Suppressor macrophage (primary cell): ENCODE measurements at regions not wholly inside any gene's neighbourhood (a gene's known extent, or its start where the extent isn't known, plus 50 kb on each side); places are given as distances from the start of the nearest gene placed in this dataset.

ENCODE experiments used
- DNase-seq, 4 experiments: peaks; one replicate each; pipeline ENCODE4 v3.0.0-alpha.2; 2020 to 2022

- no peak for DNase-seq
Observed at GRCh38 chr13:33891196-33891742, 73.3 kb downstream of the RFC3 start.

DNA sequence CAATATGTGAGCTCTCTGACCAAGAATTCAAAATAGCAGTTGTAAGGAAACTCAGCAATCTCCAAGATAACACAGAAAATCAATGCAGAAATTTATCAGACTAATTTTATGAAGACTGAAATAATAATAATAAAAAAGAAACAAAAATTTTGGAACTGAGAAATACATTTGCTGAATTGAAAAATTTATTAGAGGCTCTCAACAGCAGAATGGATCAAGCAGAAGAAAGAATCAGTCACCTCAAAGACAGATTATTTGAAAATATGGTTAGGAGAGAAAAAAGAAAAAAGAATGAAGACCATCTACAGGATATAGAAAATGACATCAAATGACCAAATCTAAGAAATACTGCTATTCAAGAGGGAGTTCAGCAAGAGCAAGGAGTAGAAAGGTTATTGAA lies 75.6 kb downstream of the RFC3 start:
- DNase-seq, result no peak

GRCh38 chr13:33904431-33904830 lies 86.5 kb downstream of the RFC3 start:
- no peak for DNase-seq

DNA sequence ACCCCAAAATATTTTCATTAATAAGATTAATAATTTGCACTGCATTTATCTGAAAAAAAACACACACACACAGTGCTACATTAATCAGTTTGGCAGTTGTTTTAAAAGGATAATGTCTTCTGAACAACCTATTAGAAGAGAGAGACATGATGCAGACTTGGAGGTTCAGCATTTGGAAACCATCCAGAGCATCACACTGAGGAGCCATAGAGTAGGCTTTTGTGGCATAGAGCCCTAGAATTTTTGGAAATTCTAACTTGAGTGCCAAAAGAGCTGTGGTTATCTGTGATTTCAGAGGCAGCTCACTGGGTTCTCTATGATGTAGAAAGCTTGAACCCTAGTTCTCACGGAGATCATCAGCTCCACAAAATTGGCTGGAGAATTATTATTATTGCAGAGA lies 90.2 kb downstream of the RFC3 start:
- no peak for DNase-seq

- no peak for DNase-seq
Observed at GRCh38 chr13:33910255-33910654, 92.3 kb downstream of the RFC3 start.

GRCh38 chr13:33911521-33911920 lies 93.6 kb downstream of the RFC3 start:
- no peak for DNase-seq

DNA sequence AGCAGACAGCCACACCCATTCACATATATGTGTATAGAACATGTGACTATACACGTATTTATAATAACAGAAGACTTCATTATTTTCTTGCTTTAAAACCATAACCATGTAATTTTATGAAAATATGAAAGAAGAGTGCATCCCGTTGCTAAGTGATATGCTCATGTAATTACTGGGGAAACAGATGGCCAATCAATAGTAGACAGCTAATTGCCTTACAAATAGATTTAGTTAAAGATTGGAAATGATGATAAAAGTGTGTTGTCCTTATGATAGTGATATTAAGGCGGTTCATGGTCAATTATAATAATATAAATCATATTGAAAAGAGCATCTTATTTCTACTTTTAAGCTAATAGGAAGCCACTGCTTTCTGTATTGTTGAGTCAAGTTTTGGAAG lies 95.9 kb downstream of the RFC3 start:
- DNase-seq, result no peak

DNA sequence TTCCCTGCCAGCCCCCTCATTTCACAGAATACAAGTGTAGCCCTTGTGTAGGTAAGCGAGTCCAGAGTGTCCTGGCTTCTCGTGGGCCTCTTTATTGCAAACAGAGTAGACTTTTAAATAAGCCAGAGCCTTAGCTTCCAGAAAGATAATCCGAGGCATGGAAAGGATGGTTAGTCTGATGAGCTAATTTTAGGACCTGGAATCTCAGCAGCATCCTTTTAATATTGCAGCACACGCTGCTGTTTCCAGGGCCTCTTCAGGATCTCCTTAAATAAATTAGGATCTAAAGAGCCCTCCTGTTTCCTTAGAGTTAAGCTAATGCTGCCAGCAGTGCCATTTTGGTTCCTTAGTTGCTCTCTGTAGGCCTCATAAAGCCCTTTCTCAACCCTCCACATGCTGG lies 99.2 kb downstream of the RFC3 start:
- no peak for DNase-seq

DNA sequence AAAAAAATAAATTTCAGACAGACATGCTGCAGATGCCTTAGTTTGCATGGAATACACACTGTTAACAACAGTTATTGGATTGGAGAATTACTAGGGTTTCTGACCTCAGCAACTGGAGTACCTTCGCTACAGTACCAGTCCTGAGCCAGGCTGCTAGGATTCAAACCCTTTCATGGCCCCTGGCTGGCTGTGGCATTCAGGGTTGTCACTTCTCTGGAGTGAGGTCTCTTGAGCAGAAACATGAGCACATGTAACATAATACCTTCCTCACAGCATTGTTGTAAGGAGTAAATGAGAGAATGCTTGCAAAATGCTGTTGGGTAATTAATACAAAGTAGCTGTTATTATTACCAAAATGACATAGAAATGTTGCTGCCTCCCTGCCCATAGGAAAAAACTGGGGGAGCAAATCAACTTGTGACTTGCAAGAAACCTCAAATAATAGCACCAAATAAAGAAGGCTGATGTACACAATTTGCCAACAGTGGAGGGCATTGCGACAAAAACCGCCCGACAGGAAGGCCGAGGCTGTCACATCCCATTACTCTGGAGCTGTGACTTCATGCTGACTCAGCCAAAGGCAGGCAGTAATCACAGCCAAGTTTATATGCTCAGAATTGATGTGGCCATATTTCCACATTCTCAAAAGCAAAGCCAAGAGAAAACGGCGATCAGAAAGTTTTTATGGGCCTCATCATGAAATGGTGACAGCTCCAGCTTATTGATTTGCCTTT lies 100.4 kb downstream of the RFC3 start:
- DNase-seq, result peak; percentile 50 to 80 (median 77)

DNA sequence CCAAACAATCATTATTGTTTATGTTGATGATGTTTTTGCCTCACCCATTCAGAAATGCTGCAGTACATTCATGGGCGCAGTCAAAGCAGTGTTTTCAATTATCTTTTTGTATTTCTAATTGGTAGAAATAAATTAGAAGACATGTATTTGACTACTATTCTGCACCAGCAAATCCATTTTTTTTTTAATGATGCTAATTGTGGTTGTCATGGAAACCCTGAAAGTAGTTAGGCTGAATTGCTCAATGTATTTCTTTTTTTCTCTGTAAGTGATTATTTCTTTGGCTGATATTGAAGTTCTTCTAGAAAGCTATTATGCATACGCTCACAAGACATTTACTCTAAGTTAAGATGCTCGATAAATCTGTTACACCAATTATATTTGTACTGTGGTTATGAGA lies 101.2 kb downstream of the RFC3 start:
- DNase-seq, result no peak

DNA sequence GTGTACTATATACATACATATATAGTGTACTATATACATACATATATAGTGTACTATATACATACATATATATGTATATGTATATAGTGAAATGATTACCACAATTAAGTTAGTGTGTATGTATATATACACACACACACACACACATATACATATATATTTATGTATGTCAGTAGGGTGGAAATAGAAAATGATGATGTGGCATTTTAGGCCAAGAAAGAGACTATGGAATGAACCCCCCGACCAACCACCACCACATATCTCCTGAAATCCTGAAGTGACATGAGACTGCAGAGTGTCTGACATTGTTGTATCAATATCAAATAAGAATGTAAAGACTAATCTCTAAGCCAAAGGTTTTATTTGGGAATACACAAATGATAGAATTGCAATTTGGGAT lies 107.6 kb downstream of the RFC3 start:
- DNase-seq, result no peak

DNA sequence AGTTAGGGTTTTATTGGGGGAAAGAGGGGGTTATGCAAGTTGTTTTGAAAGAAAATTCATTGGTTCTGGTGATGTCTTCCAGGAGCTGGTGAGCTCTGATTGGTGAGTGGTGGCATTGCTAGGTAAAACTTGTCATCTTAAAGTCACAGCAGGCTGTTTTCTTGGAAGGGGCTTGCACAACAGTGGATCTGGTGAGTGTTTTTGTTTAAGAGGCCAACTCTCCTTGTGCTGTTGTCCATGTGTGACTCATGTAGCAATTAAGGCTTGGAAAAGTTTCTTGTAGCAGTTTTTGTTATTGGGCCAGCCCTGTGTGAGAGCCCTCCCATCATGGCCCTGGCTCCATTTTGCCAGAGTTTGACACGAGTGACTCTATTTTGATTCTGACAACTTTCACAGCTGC lies 109.4 kb downstream of the RFC3 start:
- no peak for DNase-seq

- peak; percentile 19 to 51 (median 43) for DNase-seq
Observed at GRCh38 chr13:33931397-33932311, 113.7 kb downstream of the RFC3 start.

DNA sequence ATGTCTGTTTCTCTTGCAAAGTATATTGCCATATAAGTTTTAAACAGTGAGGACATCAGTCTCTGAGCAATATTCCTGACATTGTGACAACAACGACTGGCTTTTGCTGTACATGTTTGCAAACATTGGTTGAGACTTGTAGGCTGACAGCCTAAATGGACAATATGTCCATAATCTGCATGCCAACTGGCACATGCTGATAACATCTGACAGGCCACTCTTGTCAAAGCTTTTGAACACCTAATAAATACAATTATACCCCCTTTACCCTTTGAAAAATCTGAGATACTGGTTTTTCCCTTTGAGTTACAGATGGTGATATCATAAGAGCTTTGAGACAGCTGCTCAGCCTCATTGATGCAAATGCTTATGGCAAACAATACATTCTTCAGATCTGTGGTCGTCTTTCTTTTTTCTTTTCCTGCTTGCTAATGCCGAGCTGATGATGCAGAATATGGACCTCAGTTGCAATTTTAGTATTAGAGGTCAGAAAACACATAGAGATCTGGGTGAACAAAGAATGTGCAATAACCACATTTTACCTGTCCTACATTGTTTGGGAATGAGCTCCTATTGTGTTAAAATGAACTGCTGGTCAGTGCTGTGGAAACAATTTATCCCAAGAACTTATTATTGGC lies 114.9 kb downstream of the RFC3 start:
- no peak for DNase-seq

DNA sequence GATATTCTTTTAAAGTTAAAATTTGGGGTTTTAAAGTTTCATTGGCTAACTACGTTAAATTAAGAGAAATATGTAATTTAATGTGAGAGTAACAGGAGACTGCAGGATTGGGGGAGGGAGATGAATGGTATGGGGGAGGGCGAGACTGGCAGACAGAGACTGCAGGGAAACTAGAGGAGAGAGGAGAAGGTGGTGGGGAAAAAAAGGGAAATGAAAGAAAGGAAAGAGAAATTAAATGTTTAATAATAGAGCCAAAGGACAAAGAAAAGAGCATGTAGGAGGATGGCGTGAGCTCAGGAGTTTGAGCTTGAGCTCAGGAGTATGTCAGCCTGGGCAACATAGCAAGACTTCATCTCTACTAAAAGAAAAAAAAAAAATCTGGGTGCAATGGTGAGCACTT lies 115.9 kb downstream of the RFC3 start:
- DNase-seq, result no peak

DNA sequence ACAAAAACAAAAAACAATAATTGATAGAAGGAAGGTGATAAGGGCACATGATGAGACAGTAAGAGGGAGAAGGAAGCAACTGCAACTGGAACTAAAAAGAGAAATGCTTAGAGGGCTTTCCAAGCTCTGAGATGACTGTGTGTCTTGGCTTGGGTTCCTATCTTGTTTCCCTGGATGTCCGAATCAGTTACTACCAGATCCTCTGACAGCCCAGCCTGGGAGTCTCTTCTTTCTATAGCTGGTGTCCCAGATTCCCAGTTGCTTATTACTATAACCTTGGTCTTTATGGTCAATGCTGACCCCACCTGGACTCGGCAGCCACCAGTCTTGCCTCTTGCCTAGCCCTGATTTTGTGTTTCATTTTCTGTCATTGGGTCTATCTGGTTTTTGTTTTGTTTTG lies 116.4 kb downstream of the RFC3 start:
- DNase-seq, result no peak

DNA sequence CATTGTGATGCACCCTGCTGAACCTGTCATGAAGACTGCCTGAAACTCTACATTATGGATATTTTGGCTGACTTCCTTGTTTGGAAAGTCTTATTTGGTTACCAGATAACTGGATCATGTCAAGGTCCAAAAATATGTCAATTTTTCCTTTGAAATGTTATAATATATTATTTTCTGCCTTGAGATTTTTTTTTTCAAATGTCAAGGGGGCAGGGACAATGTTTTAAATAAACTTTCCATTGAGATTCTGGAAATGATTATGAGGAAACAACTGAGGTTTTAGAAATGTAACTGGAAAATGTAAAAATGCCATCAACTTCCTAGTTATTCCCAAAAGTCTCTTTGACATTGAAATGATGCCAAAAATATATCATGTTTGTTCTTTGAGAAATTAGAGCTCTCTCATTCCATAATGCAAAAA lies 117.0 kb downstream of the RFC3 start:
- DNase-seq, result no peak

- DNase-seq, result no peak
Observed at GRCh38 chr13:33935969-33936368, 118.0 kb downstream of the RFC3 start.

DNA sequence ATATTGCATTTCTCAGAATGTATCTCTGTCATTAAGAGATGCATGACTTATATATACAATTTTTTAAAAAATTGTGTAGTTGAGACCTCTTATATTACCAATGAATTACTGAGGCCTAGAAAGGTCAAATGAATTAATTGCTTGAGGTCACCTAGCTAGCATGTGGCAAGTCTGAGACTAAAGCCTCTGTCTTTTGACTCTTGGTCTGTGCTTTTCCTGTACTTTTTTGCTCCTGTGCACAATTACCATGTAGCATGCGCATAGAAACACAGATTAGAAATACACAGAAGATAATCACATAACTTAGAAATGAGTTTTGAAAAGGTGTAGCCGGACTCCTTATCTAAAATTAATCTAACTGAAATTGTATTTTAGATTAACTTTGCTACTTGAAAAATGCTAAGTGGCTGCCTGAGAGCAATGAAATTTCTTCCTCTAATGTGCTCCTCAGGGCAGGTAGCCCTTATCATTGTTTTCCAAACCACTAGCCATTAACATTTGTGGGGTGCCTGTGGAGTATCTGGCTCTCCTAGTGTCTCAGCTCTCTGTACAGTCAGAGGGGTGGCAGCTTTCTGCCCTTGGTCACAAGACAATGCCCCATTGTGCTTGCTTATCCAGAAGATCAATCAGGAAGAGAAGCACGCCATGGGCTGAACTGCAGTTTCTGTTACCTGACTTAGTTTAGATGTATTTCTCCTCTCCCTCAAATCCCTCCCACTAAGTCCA lies 119.6 kb downstream of the RFC3 start:
- no peak for DNase-seq

DNA sequence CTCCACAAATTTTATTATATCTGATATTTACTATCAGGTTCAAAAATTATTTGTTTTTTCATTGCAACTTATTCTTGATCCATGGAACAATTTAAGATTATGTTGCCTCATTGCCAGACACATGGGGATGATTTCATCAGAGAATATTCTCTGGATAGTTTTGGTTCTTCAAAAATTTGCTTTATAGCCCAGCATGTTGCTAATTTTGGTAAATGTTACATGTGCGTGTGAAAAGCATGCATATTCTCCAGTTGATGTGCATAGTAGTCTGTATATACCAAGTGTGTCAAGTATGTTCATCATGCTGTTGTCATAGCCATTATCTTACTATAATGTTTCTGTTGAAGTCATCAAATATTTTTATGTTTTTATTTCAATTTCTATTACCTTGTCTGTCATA lies 122.3 kb downstream of the RFC3 start:
- no peak for DNase-seq

DNA sequence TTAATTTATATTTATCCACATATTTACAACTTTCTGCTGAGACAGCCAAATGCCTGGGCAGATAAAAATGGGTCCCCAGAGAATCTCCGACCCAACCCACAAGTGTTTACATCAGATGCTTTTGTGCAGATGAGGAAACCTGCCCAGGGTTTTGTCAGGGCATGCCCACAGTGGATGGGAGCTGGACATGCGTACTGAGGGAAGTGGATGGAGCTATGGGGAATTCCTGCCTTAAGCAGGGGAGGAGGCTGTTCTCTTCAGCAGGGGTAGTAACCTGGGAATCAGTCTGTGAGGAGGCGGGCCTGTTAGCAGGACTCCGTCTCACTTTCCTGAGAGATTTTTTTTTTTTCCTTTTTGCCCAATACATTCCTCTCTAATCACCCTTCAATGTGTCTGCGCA lies 122.9 kb downstream of the RFC3 start:
- no peak for DNase-seq

DNA sequence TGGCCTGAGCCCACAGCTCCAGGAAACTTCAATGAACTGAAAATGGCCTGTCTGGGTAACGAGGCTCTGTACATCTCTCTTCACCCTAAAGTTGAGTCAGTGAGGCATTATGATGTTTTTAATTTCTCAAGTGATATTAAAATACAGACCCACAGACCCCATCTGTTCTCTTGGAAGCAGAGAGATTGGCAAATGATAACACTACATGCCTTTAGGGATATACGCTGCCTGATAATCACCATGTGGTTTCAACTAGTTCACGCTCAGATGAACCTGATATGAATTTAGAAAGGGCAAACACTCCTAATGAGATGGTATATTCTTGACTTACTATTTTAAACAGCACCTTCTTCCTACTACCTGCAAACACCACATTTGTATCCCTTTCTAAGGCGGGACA lies 127.5 kb downstream of the RFC3 start:
- DNase-seq, result no peak

GRCh38 chr13:33953203-33953602 lies 135.3 kb downstream of the RFC3 start:
- no peak for DNase-seq
